GM12891 (cell line): ENCODE measurements at regions not wholly inside any gene's neighbourhood (a gene's known extent, or its start where the extent isn't known, plus 50 kb on each side); places are given as distances from the start of the nearest gene placed in this dataset.

ENCODE experiments used
- POLR2A ChIP-seq: IDR thresholded peaks from 2 replicates; pipeline ENCODE4 v1.6.1; 2011; ENCODE audit warnings: low read depth, low read length, control low read depth
- POLR2AphosphoS5 ChIP-seq: IDR thresholded peaks from 2 replicates; pipeline ENCODE4 v1.6.1; 2011; ENCODE audit warnings: low read depth, low read length, control low read depth
- TAF1 ChIP-seq: IDR thresholded peaks from 2 replicates; pipeline ENCODE4 v1.6.1; 2011; ENCODE audit warnings: low read depth, low read length, control low read depth

GRCh38 chr20:16965401-16965800, 217.2 kb downstream of the OTOR start:
- TF ChIP-seq POLR2A = no peak
- no peak for TF ChIP-seq POLR2AphosphoS5
- no peak for TF ChIP-seq TAF1
